Esophagus squamous epithelium (tissue), 5 donors: ENCODE measurements at regions not wholly inside any gene's neighbourhood (a gene's known extent, or its start where the extent isn't known, plus 50 kb on each side); places are given as distances from the start of the nearest gene placed in this dataset.

Experiments
- DNase-seq: peaks from one replicate; lab custom pipeline; 2025; lab: John Stamatoyannopoulos, UW
- H3K27ac ChIP-seq, 4 donors: fragments of 200-600 bp; sonication (generic); one replicate each; pipeline ENCODE4 v1.5.1; 2016 to 2019; ENCODE audit warnings: mild to moderate bottlenecking in 1 of 4
- H3K27me3 ChIP-seq, 4 donors: fragments of 200-600 bp; sonication (generic); 1 replicate in 3 of 4; 2 replicates in 1 of 4; pipeline versions ENCODE4 v1.5.1 to v1.6.0; 2017 to 2021; ENCODE audit warnings: antibody characterized with exemption in 1 of 4
- H3K36me3 ChIP-seq, 3 donors: fragments of 200-600 bp; sonication (generic); one replicate each; pipeline ENCODE4 v1.5.1; 2016 to 2019
- H3K4me1 ChIP-seq, 3 donors: fragments of 200-600 bp; sonication (generic); one replicate each; pipeline ENCODE4 v1.5.1; 2017 to 2019
- H3K4me3 ChIP-seq, 4 donors: fragments of 200-600 bp; sonication (generic); 1 replicate in 3 of 4; 2 replicates in 1 of 4; pipeline ENCODE4 v1.5.1; 2016 to 2019; ENCODE audit warnings: mild to moderate bottlenecking in 2 of 4, moderate library complexity in 1 of 4
- H3K9me3 ChIP-seq, 3 donors: fragments of 200-600 bp; sonication (generic); one replicate each; pipeline ENCODE4 v1.5.1; 2016 to 2019
- CTCF ChIP-seq, 6 experiments: fragments of 450-650 bp in 4 of 6; fragments of 200-600 bp in 2 of 6; sonication (generic) in 2 of 6; IDR thresholded peaks; one replicate each; pipeline ENCODE4 v1.5.1; 2016 to 2019; ENCODE audit warnings: antibody characterized with exemption in 6 of 6, mild to moderate bottlenecking in 4 of 6, moderate library complexity in 4 of 6
- POLR2A ChIP-seq, 4 donors: fragments of 450-650 bp; IDR thresholded peaks; one replicate each; pipeline ENCODE4 v1.6.1; 2017; ENCODE audit warnings: antibody characterized with exemption in 4 of 4, mild to moderate bottlenecking in 4 of 4, moderate library complexity in 3 of 4
- WGBS, 2 donors: methylation state at CpG; one replicate each; pipeline ENCODE4 v1.1.5; 2018; 5-methylcytosine and 5-hydroxymethylcytosine counted together
- intact Hi-C: fragments of 100-400 bp; cut with DNase I; formaldehyde crosslinking; loops from one replicate; pipeline ENCODE4 v1.15.0; 2022
- donor health status: DM: yes; HTN: yes; CAD: no.

- H3K27me3 ChIP-seq: no peaks in the 10 kb centered on the region
- intact Hi-C loops: no loop called here
- no peaks in the 10 kb centered on the region for H3K36me3 ChIP-seq
- H3K4me3 ChIP-seq: no peak overlapping the region
- DNase-seq: no peak
- TF ChIP-seq CTCF (IDR thresholded peaks at IDR 0.05) (no peak), POLR2A (IDR thresholded peaks at IDR 0.05) (no peak)
- no peaks in the 10 kb centered on the region for H3K9me3 ChIP-seq
- no peak overlapping the region for H3K27ac ChIP-seq
- H3K4me1 ChIP-seq: peaks cover 4 to 57% (median 37%) of the 10 kb centered on the region in 3 donors
Measured at GRCh38 chr3:107204121-107204520, 173.1 kb upstream of the CCDC54 start.

DNA sequence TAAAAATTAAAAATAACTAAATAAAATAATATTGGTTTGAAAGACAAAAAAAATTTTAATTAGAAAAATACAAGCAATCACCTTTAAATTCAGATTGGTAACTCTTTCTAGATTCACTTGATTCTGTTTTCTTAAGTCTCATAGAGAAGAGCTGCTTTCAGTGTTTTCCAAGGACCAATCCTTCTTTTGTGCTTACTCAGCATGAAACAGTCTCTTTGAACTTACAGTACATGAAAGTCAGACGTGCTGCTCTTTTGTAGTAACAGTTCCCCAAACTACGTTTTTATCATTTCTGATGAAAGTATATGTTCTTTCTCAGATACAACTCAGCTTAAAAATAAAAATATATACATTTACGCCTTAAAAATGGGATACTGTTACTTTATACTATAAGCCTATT is 171.9 kb upstream of the CCDC54 start:
- DNase-seq: no peak
- Histone ChIP-seq H3K27me3 (no peaks in the 10 kb centered on the region), H3K9me3 (no peaks in the 10 kb centered on the region), H3K27ac (no peak overlapping the region), H3K4me1 (peaks cover 4 to 50% (median 30%) of the 10 kb centered on the region in 3 donors), H3K4me3 (no peak overlapping the region), H3K36me3 (no peaks in the 10 kb centered on the region)
- intact Hi-C loops: no loop called here
- TF ChIP-seq CTCF (IDR thresholded peaks at IDR 0.05) (no peak), POLR2A (IDR thresholded peaks at IDR 0.05) (no peak)
- 72 to 77% methylated on average over 3 of the region's 3 CpGs for WGBS, 2 donors

DNA sequence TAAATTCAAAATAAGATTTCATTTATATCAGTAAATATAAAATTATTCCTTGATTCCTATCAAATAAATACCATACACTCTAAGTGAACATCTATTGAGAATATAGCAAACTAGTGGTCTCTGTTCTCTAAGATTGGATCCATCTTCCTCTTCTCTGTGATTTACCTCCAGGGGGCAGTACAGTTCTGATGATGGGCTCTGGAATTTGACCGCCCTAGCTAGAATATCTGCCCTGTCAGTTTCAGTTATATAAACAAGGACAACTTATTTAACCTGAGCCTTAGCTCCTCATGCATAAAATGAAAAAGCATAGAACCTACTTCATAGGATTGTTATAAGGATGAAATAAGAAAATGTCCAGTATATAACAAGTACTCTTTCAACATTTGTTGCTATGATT is 171.1 kb upstream of the CCDC54 start:
- Histone ChIP-seq H3K27me3 (no peaks in the 10 kb centered on the region), H3K27ac (no peak overlapping the region), H3K4me1 (peaks cover 4 to 44% (median 25%) of the 10 kb centered on the region in 3 donors), H3K4me3 (no peak overlapping the region), H3K36me3 (no peaks in the 10 kb centered on the region), H3K9me3 (no peaks in the 10 kb centered on the region)
- TF ChIP-seq CTCF (IDR thresholded peaks at IDR 0.05) (peak; percentile 22 to 63 (median 46)), POLR2A (IDR thresholded peaks at IDR 0.05) (no peak)
- DNase-seq: no peak
- WGBS, 2 donors: 26 to 50% methylated on average over 1 of the region's 1 CpG
- intact Hi-C loops: no loop called here

- Histone ChIP-seq H3K4me1 (peaks cover 5 to 45% (median 21%) of the 10 kb centered on the region in 3 donors), H3K27me3 (no peaks in the 10 kb centered on the region), H3K27ac (peak overlapping the region in 2 of 4 donors; percentile 59 to 60), H3K4me3 (no peak overlapping the region), H3K9me3 (no peaks in the 10 kb centered on the region), H3K36me3 (no peaks in the 10 kb centered on the region)
- no peak for DNase-seq
- TF ChIP-seq CTCF (IDR thresholded peaks at IDR 0.05) (no peak), POLR2A (IDR thresholded peaks at IDR 0.05) (no peak)
- intact Hi-C loops: no loop called here
Measured at GRCh38 chr3:107206945-107207344, 170.3 kb upstream of the CCDC54 start.

GRCh38 chr3:107208100-107208499 is 169.1 kb upstream of the CCDC54 start:
- Histone ChIP-seq H3K4me1 (peaks cover 9 to 52% (median 25%) of the 10 kb centered on the region in 3 donors), H3K27ac (peak overlapping the region in 3 of 4 donors; percentile 59 to 72 (median 71)), H3K9me3 (no peaks in the 10 kb centered on the region), H3K27me3 (no peaks in the 10 kb centered on the region), H3K4me3 (peak overlapping the region in 1 of 4 donors; percentile 20), H3K36me3 (no peaks in the 10 kb centered on the region)
- intact Hi-C loops: no loop called here
- DNase-seq: no peak
- no peak for TF ChIP-seq POLR2A (IDR thresholded peaks at IDR 0.05)
- no peak for TF ChIP-seq CTCF (IDR thresholded peaks at IDR 0.05)
